NOMO-1 treated with DMSO at 0.1 percent for 48 hours (cell line): ENCODE measurements at regions not wholly inside any gene's neighbourhood (a gene's known extent, or its start where the extent isn't known, plus 50 kb on each side); places are given as distances from the start of the nearest gene placed in this dataset.
"Not testable (repeated sequence)": the region's sequence is repeated elsewhere in the genome, so short reads cannot be mapped to it uniquely, and the experiment has no call there.

ENCODE experiments used
- DNase-seq: peaks from one replicate; lab custom pipeline; 2025; ENCODE audit not compliant: unreplicated experiment; lab: John Stamatoyannopoulos, UW

- DNase-seq = not testable (repeated sequence)
Observed at GRCh38 chr2:87505909-87506308, 242.0 kb upstream of the PLGLB2 start.

DNA sequence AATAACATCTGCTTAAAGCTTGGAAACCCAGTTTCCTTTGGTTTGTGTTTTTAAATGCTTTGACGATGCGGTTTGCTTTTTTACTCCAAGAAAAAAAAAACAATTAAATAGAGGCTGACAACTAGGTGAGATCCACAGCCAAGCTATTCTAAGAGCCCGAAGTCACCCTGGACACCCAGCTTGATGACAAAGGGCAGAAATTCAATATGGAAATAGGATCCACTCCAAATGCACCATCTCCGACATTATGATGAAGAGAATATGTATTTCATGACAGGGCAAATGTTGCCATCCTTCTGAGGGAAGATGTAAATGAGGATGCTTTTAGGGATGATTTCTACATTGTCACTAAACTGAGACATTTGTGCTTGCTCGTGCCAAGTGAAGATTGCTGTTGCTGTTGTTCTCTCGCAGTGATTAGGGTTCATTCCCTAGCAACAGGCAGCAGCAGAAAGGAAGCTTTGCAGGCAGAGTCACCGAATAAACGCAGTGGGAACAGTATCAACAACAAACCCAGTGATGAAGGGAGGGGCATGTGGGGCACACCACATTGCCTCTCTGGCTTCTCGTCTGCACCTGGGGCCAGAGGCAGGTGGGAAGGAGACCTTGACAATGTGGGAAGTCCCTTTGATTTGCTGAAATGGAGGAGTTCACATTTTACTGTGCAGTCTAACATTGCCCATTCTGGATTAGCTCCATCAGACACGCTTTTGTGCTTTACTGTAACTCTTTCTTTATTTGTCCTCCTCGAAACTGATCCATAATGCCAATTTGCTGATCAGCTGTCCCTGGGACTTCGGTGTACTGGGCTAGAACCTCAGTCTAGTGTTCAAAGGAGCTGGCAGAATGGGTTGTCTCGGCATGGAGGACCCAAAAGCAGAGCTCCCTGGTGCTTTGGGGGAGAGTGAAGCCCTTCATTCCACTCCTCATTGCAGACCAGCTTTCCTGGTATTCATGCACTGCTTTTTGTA lies 240.2 kb upstream of the PLGLB2 start:
- DNase-seq = not testable (repeated sequence)

- not testable (repeated sequence) for DNase-seq
Observed at GRCh38 chr2:87511195-87511778, 236.6 kb upstream of the PLGLB2 start.

GRCh38 chr2:87512864-87513530 lies 234.9 kb upstream of the PLGLB2 start:
- DNase-seq = not testable (repeated sequence)

GRCh38 chr2:87514034-87514433 lies 233.9 kb upstream of the PLGLB2 start:
- DNase-seq = not testable (repeated sequence)

DNA sequence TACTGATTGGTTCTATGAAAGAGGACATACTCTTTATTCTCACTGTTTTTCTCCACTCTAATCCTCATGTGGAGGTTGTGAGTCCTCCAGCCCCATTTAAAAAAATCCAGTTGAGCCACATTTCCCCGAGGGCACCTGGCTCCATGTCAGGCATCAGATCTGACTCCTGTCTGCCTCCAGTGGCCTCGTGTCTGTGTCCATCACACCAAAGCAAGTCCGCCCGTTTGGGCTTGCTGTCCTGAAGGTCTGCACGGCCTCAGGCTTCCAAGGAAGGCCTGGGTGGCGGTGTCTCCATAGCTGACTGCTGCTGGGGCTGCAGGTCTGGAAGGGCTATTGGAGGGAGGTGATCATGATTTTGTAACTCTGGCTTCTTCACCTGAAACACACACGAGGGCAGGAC lies 233.4 kb upstream of the PLGLB2 start:
- not testable (repeated sequence) for DNase-seq

GRCh38 chr2:87515226-87515625 lies 232.7 kb upstream of the PLGLB2 start:
- not testable (repeated sequence) for DNase-seq

GRCh38 chr2:87515875-87516274 lies 232.0 kb upstream of the PLGLB2 start:
- not testable (repeated sequence) for DNase-seq

DNA sequence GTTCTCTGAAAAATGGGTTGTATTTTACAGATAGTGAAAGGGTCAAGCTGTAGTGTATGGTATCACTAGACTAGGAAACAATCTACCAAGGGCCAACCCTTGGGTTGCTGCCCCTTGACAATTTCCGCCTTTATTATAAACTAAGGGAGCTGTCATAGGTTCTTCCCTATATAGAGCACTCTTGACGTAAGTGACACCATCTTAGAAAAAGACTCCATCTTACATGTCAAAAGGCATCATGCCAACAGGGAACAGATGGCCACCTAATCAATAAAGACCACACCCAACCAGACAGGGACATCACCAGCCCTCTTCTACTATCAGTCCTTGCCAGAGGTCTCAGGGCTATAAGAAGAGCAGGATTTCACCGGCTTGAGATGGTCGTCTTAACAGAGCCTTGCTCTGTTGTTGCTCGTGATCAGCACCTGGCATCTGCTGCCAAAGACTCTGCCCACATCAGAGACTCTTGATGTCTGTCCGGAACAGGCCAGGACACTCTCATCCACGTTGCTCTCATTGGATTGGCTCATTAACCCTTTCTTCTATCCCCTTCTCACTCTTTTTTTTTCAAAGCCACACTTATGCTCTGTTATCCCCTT lies 231.4 kb upstream of the PLGLB2 start:
- DNase-seq = not testable (repeated sequence)

DNA sequence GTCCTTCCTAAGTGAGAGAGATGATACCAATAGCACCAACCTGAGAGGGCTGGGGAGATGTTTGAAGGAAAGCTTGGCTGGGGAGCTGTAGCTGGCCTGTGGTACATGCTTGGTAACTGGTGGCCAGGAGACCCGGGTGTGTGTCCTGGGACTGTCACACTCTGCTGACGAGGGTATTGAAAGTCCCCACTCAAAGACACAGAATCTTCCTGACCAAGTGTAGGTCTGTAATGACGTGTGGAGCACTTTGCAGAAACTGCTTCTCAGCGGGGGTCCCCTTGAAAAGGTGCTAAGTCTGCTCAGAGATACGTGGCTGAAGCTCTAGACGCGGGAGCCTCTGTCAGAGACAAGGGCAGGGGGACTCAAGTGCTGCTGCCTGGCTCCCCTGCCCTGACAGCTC lies 230.4 kb upstream of the PLGLB2 start:
- not testable (repeated sequence) for DNase-seq

DNA sequence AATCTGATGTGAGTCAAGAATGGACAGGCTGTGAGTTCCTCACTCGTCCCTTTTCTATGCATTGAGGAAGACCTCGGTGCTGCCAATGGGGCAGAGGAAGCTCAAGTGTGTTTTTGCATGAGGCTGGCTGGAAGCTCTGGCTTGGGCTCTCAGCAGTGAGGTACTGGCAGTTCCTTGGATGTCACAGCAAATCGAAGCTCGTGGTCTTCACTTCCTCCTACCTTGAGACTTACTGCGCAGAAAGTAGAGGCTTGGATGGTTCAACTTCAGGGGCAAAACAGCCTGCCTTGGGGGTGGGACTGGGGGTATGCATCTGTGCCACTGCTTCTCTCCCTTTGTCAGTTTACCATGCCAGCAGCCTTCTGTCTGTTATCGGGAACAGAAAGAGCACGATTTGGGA lies 229.8 kb upstream of the PLGLB2 start:
- DNase-seq = not testable (repeated sequence)

DNA sequence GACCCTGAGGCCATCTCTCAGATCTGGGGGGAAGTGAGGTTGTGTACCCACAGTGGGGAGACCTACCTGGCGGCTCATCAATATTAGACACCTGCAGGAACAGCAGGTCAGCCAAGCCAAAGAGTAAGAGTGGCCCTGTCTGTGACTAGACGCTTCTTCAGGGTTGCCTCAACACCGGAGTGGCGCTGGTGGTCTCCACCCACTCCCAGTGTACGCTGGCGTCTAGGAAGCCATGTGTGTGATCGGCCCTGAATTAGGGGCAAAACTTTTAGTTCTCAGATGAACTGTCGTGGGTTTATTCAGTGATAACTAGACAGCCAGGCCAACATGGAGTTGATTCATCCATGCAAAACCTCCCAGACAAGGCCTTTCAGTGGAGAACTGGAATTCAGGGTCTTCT lies 229.3 kb upstream of the PLGLB2 start:
- DNase-seq = not testable (repeated sequence)

DNA sequence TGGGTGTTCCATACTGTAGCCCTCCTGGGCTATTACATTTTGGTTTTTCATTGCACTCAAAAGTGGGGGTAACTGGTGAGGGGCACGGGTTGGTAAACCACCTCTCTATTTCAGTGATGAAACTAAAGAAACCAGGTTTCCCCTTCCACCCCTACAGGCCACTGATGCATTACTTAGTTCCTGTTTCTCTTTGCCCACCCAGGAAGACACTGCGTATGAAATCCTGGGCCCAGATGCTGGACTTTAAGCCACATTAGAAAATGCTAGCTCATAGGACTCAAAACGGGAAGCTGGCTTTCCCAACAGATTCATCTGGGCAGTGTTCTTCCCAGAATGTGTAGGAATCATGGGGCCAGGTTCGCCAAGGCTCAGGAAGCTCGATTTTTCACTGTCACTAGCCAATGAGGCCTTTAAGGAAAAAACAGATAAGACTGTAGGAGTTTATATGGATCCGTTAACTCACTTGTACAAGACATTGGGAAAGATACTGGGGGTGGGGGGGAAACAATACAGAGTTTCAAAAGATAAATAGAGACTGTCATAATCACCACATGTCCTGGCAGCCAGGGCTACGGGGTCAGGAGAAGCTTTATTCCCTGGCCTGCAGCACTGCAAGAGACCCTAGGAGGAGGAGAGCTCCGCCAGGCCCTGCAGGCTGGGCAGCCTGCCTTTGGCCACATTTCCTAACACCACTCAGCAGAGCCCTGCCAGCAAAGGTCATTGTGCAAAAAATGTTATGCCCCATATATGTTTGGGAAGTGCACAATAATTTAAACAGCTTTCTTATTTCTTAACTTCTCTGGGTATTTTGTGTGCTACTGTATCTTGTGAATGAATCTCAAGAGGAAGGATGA lies 228.5 kb upstream of the PLGLB2 start:
- not testable (repeated sequence) for DNase-seq

DNA sequence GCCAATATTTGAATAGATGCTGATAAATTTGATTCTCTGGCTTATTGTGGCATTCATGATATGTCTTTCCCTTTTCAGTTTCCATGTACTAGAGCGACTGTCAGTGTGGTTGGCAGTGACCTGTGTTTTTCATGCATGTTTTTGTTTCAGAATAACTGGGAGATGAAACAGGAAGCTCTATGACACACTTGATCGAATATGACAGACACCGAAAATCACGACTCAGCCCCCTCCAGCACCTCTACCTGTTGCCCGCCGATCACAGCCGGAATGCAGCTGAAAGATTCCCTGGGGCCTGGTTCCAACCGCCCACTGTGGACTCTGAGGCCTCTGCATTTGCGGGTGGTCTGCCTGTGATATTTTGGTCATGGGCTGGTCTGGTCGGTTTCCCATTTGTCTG lies 226.8 kb upstream of the PLGLB2 start:
- DNase-seq = not testable (repeated sequence)

DNA sequence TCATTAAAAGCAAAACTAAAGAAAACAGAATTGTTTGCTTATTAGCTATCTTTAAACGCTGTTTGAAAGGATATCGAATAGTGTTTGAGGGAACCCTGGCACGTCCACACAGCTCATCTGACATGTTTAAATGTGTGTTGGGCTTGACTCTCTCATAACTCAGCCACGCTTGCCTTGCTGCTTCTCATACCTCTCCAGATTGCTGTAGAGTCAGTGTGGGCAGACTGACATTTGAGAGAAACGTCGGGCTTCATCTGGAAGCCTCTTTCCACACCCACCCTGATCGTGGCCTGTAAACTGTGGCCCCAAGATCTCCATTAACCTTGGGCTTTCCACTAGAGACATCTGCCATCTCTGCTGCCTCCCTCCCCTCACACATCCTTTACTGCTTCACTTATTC lies 226.4 kb upstream of the PLGLB2 start:
- DNase-seq = not testable (repeated sequence)

DNA sequence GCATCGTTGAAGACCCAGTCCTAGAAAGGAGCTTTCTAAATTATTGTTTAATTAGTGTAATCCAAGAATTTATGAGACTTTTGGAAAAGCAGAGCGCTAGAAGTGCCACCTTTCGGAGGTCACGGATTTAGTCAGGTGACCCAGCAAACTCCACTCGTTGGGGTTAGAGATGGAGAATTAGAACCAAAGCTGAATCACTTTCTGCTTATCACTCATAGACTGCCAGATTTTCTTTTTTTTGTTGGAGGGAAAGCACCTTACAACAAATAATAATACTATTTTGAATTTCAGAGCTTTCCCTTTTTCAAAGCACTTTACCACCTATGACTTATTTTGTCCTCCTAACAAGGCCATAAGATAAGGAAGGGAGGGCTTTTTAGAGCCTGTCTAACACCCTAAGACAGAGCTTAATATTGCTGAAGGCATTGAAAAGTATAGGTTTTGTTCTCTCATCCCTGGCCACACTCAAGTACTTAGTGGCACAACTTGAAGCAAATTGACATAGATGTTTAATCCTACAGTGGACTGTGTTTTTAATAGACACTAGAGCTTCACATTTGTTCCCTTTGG lies 223.2 kb upstream of the PLGLB2 start:
- not testable (repeated sequence) for DNase-seq

DNA sequence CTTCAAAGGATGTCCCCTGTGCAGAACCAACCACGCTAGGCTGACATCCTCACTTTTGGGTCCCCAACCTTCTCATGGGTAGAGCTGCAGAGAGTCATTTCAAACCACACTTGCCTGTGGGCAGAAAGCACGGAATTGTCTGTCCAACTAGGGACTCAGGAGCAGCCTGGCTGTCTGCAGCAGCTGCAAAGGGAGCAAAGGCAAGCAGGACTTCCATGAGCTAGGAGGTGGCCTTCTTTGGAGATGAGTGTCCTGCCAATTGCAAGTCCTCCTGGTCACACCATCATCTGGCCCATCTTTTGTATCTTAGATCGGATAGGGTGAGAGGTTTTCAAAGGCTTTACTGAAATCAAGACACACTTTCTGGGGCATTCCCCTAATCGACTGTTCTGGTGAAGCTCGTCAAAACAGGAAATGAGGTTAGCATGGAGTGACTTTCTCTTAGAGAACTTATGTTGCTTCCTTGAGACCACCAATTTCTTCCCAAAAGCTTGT lies 222.3 kb upstream of the PLGLB2 start:
- DNase-seq = not testable (repeated sequence)

DNA sequence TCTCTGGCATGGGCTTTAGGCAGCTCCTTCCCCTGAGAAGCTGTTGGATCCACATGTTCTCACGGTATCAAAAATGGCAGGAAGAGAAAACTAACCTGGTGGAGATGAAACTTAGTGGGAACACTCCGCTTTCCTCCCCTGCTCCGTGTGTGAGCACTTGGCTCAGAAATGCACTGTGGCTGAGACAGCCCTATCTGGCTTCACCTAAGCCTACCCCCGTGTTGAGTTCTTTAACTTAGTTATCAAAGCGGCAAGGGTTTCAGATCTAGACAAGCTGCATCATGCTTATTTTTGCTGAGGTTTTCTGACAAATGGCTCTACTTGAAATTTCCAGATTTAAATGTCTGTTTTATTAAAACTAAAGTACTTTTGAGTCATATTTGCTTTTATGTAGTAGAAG lies 221.6 kb upstream of the PLGLB2 start:
- not testable (repeated sequence) for DNase-seq

DNA sequence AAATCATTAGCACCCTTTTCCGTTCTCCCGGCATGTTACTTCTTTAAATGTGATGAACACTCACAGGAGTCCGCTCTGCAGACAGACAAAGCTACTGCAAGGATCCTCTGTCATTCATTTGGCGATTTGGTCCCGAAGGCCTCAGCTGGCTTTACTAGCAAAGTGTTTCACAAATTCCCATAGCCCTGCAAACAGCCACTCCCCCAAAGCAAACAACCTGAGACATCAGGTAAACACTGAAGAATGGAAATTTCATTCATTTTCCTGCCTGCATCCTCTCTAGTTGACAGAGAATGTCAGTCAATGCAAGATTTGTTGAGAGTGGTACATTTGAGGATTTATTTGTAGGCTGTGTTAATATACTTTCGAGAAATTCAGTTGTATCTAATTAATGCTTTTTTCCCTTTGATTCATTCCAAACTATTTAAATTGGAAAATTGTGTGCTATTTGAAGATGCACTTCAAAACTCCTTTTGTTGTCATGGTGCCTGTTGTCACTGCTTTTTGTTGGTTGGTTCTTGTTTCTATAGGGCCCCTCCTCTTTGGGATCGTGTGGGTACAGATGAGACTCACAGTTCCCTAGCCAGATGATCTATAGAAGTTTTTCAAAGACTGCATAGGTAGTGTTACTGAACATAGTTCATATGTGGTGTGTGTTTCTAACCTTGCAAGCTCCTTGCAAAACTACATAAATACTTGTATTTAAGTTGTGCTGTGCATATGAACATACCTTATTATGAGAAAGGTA lies 215.7 kb upstream of the PLGLB2 start:
- not testable (repeated sequence) for DNase-seq
